Stimulated activated CD4-positive, alpha-beta T cell treated with anti-CD3 and anti-CD28 coated beads, TNF-alpha, amount 100 ng/mL, for 24 hours (primary cell): ENCODE measurements at regions not wholly inside any gene's neighbourhood (a gene's known extent, or its start where the extent isn't known, plus 50 kb on each side); places are given as distances from the start of the nearest gene placed in this dataset.
A peak's percentile ranks its signal among the peaks of the same experiment; 100 is the strongest.
"Not testable (repeated sequence)": the region's sequence is repeated elsewhere in the genome, so short reads cannot be mapped to it uniquely, and the experiment has no call there.

Experiments used
- DNase-seq, 3 experiments: peaks; one replicate each; pipeline ENCODE4 v3.0.0-alpha.2; 2020; ENCODE audit warnings: low read depth in 3 of 3

GRCh38 chr2:64743739-64744330 is 90.1 kb upstream of the SERTAD2 start:
- DNase-seq = no peak

GRCh38 chr2:64745562-64745961 is 91.8 kb upstream of the SERTAD2 start:
- DNase-seq = no peak

GRCh38 chr2:64747690-64748091 is 94.0 kb upstream of the SERTAD2 start:
- not testable (repeated sequence) for DNase-seq

DNA sequence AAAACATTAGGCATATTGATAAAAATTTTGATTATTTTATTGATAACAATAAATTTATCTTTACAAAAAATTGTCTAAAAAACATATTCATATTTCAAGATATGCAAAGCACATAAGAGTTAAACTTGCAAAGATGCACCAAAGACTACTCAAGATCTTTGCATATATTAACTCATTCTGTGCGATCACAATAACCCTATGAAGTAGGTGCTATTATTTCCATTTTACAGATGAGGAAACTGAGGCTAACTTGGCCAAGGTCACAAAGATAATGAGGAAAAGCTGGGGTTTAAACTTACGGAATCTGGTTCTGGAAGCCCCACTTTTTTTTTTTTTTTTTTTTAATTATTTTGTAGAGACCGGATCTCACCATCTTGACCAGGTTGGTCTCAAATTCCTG is 94.4 kb upstream of the SERTAD2 start:
- no peak for DNase-seq

DNA sequence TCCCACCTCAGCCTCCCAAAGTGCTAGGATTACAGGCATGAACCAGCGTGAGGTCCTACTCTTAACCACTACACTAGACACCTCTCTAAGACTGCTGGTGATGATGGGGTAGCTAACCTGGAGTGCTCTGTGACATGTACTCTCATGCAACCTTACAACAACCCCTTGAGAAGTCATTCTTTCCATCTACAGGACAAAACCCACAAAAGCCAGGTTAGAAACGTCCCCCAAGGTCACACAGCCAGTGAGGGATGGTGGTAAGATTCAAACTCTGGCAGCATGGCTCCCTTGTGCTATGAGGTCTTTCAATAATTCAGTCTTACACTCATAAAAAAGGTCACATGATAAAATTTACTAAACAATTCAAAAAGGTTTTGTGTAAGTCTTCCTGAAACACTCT is 94.8 kb upstream of the SERTAD2 start:
- no peak for DNase-seq

GRCh38 chr2:64749446-64749845 is 95.7 kb upstream of the SERTAD2 start:
- DNase-seq = no peak

DNA sequence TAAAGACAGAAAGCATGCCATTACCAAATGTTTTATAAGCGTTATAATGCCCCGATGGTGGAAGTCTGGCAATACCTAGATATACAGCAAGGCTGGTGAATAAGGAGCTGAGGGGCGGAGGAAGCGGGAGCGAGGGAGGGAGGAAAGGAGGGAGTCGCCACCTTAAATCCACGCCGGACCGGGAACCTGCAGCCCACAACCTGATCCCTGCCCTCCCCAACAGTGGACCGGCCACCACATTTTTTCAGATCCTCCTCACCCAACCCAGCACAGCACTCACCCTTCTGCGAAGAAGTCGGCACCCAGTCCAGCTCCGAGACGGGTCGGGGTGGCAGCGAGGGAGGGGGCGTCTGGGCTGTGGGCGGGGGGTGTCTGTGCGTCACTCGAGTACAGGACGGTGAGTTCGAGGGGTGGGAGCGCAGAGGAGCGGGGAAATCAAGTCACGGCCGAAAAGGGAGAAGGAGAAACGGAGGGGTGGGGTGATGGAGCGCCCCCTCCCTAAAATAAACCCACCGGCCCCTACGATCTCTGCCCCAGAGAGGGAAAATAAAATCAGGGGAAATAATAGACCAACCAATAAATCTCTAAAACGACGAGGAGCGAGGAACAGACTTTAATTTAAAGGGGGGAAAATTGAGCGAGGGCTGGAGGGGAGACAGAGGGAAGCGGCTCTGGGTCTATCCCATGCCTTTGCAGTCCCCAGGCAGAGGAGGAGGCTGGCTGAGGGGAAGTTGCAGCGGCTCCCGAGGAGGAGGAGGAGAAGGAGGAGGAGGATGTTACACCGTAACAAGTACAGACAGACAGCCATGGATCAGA is 96.5 kb upstream of the SERTAD2 start:
- peak in 2 of 3 experiments; percentile 14 to 26 for DNase-seq

DNA sequence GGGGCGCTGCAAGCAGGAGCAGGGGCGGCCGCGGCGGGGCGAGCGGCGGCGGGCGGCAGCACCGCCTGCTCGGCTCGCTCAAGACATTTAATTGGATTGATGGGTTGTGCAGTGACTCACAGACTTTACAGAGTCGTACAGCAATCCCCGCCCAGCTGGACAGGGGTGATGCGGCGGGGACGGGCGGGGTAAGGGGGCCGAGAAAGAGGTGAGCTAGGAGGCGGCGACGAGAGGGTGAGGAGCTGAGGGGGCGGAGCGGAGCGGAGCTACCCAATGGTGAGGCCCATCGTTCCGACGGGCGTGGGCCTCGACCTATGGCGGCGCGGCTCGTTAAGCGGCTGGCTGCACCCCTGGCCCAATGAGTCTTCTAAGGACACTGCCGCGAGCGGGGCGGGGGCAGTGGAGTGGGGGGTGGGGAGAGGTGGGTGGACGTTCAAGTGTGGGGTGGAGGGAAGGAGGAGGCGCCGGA is 97.1 kb upstream of the SERTAD2 start:
- DNase-seq = peak; percentile 92 to 97 (median 94)

DNA sequence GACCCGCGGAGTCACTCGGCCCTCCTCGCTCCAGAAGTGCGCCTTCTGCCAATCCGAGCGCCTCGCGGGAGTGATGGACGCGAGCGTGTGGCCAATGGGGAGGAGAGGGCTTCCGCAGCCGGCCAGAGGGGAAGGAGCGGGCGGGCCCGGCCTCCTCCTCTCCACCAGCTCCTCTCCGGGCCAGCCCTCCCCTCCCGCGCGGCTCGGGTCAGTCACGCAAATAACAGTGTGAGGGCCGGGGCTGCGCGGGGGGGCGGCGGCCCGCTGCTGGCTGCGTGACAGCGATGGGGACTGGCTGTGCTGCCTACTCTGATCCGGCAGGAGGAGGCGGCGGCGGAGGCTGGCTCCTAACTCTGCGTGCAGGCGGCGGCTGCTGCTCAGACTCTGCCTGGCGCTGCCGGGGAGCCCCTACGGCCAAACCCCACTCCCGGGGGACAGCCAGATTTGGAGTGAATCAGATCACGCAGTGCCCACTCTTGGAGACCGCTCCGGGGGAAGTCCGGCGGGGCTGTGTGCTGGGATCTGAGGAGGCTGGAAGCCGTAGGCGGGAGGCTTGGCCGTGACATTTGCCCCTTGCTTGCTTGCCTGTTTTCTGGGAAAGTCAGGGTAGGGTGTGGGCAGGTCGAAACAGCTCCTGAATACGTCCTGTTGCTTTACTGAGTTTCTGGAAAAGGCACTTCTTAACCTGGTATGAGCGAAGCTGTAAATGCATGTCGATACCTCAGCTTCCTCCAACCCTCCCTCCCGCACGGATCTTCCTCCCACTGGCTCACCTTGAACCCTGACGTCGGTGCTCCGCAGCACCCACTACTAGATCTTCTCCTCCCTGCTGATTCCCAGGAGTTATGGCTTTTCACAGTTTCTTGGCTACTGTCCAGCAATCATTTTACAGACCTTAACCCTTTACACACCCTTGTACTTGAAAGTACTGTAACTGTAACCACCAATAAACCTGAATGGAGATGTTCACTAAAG is 97.9 kb upstream of the SERTAD2 start:
- peak in 1 of 3 experiments; percentile 26 for DNase-seq

GRCh38 chr2:64753399-64753798 is 99.7 kb upstream of the SERTAD2 start:
- DNase-seq = no peak

DNA sequence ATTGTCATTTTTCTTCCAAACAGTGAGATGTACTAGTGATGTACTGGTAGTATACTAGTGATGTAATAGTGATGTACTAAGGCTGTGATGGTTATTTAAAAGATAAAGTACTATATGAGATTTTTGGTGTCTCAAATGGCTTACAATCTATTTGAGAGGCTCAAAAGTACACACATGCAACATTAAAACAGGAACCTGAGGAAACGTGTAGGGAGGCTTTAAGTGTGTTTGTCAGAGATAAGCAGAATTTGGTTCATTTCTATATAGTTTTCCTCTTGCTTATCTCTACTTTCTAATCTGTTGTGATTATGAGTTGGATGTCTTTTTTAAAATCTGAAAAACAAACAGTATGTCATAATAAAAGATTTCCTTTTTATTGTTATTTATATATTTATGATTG is 100.9 kb upstream of the SERTAD2 start:
- no peak for DNase-seq

DNA sequence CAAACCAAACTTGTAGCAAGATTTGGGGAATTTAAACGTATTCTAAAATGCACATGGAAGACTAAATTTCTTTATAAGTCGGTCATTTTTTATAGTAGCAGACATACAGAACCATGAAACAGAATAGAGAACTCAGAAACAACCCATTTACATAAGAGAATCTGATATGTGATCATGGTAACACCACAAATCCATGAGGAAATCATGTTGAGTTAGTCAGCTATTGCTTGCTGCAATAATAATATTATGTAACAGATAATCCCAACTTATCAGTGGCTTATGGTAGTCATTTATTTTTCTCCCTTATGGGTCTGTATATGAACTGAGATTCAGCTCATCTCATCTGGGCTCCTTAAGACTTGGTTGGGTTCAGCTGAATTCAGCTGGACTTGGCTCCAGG is 103.4 kb upstream of the SERTAD2 start:
- DNase-seq = no peak

GRCh38 chr2:64760128-64760527 is 106.4 kb upstream of the SERTAD2 start:
- DNase-seq = no peak

DNA sequence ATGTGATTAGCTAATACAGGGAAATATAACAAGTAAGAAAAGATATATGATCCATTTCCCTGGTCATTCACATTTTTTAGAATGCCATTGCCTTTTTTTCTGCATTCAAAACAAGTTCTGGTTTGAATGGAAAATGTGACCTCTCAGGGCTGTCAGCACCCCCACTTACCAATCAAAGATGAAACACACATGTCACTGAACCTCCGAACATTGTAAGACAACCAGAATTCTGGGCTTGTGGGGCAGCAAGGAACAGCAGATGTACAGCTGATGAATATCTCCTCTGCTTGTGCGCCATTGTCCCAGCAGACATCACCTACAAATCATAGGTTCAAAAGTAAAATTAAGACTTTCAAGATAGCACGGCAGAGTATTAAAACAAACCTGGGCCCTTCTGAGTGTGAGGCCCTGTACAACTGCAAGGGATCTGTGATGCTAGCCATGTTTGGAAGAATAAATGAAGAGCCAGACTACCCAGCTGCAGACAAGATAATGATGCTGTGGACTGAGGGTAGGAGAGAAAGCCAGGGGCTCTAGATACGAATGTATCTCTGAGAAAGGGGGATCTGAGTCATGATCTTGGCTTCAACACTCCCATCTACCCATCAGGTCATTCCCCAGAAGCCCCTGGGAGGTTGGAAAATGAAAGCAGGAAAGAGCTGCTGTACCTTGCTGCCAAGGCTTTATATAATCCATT is 108.7 kb upstream of the SERTAD2 start:
- no peak for DNase-seq

GRCh38 chr2:64763126-64763525 is 109.4 kb upstream of the SERTAD2 start:
- DNase-seq = no peak

GRCh38 chr2:64765160-64765805 is 111.6 kb upstream of the SERTAD2 start:
- DNase-seq = no peak

GRCh38 chr2:64766841-64767669 is 113.3 kb upstream of the SERTAD2 start:
- DNase-seq = no peak

DNA sequence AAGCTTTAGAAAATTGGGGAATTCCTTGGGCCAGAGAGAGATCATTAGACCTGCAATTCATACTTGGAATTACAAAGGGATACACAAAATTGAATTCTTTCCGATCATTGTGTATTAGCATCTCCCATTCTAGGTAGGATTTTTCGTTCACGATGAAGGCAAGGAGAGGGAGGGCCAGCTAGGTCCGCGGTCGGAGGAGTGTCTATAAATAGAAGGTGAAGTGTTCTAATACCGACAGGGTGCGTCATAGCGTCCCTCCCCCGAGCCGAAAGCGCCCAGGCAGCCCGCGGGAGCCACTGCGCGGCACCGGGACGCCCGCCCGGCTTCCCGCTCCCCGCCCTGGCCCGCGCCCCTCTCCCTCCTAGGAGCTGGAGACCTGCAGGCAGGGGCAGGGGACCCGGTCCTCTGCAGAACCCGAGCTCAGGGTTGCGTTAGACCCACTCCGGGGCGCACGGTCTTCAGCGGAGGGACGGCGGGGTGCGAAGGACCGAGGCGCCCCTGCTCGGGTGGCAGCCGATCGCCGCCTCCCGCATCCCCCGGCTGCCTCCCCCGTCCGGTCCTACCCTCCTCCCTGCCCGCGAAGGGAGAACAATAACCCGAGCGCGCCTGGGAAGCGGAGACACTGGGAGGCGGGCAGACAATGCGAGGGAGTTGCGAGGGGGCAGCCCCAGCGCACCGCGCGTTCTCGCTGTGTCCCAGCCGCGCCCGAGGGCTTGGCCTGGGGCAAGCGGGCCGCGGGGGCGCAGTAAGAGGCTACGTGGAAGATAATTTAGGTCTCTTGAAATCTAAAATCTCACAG is 114.2 kb upstream of the SERTAD2 start:
- DNase-seq = peak; percentile 54 to 76 (median 65)

DNA sequence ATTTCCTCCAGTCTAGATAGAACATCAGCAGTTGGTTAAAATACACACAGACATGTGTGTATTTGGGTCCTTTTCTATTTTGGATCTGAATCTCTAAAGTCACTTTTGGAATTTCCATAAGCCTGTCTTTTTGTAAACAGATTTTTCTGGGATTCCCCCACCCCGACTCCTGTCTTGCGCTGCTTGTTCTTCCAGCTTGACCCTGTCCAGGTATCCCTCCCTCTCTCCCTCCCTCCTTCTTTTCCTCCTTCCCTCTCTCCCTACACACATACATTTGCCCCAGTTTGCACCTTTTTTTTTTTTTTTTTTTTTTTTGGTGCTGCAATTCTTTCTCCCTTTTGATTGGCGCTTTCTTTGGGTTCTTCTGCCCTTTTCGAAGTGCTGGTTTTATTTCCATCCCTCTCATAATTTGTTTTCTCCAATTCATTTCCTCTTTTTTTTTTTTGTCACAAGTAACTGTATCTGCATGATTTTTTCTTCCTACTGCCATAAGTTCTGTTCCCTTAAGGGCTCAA is 114.8 kb upstream of the SERTAD2 start:
- no peak for DNase-seq
